HG02798 (cell line): ENCODE measurements at regions not wholly inside any gene's neighbourhood (a gene's known extent, or its start where the extent isn't known, plus 50 kb on each side); places are given as distances from the start of the nearest gene placed in this dataset.
"Not testable (repeated sequence)": the region's sequence is repeated elsewhere in the genome, so short reads cannot be mapped to it uniquely, and the experiment has no call there.

Experiments used
- ATAC-seq: cut with Tn5 transposase; IDR thresholded peaks from one replicate; pipeline ENCODE4 v1.9.1; 2021; ENCODE audit warnings: mild to moderate bottlenecking; ENCODE audit not compliant: unreplicated experiment, poor library complexity

DNA sequence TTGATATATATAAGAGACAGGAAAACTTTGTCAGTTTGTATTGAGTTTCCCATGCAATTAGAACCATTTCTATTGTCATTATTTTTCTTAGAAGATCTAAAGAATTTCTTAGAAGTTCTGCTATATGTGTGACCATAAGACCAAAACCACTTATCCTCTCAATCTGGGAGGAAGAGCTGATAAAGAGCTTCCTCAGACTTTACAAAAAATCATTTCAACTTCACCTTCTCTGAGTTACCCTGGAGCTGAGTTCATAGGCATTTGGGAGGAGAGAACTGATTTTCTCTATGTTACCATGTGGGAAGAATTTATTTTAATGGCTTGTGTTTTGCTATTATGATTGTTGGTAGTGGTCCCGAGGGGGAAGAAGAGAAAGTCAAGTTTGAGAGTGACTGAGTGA is 329.3 kb downstream of the GPD2 start:
- ATAC-seq = no peak

DNA sequence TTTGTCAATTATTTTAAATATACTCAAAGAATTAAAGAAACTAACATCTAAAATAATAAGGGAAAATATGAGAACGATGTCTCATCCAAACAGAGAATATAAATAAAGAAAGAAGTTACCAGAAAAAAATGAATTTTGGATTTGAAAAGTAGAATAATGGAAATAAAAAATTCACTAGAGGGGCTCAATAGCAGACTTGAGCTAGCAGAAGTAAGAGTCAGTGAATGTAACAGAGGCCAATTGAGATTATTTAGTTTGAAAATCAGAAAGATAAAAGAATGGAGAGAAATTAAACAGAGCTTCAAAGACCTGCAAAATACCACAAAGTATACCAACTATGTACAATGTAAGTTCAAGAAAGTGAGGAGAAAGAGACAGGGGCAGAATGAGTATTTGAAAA is 333.6 kb downstream of the GPD2 start:
- no peak for ATAC-seq

DNA sequence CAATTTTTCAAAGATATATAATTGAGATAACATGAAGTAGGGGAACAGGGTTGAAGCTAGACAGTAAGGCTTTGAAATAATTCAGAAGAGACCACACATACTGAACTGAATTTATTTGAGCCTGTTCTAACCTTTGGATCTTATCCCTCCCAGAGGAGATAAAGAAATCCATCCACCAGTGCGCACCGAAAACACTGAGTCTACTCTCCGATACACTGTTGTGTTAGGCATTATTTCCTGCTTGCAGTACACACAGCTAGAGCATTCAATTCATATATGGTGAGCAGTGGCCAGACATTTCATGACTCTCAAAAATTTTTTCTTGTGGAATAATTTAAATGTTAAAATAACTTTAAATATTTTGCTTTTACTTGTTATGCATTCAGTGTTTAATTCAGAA is 342.7 kb downstream of the GPD2 start:
- no peak for ATAC-seq

DNA sequence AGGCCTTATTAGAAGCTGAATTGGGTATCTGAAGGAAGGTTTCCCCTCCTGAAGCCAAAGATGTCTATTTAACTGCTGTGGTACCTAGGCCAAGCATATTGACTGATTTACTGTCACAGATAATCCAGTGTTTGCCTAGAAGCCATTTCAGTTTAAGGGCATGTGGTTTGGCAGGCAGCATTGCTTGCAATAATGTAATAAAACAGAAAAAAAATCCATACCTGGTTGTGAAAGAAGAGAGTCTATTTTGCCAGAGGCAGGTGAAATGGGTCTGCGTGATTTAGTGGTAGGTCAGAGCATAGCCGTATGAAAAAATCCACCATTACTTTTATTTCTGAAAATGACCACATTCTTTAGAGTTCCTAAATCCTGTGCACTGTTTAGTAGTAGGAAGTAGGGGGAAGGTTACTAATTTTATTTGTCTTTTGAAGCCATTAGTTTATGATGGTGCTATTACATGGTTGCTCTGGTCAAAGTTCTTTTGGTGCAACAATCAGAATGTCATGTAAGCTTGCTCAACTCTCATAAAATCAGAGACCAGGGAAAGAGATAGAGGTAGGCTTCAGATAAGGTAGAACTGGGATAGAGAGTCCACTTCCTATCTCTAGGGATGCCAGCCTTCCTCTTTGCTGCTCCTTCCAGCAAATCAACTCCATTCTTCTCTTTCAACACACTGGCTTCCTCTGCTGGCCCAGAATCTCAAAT is 343.4 kb downstream of the GPD2 start:
- ATAC-seq = no peak

DNA sequence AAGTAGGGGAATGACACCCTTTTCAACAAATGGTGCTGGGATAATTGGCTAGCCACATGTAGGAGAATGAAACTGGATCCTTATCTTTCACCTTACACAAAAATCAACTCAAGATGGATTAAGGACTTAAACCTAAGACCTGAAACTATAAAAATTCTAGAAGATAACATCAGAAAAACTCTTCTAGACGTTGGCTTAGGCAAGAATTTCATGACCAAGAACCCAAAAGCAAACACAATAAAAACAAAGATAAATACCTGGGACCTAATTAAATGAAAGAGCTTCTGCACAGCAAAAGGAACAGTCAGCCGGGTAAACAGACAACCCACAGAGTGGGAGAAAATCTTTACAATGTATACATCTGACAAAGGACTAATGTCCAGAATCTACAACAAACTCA is 345.5 kb downstream of the GPD2 start:
- ATAC-seq = not testable (repeated sequence)

DNA sequence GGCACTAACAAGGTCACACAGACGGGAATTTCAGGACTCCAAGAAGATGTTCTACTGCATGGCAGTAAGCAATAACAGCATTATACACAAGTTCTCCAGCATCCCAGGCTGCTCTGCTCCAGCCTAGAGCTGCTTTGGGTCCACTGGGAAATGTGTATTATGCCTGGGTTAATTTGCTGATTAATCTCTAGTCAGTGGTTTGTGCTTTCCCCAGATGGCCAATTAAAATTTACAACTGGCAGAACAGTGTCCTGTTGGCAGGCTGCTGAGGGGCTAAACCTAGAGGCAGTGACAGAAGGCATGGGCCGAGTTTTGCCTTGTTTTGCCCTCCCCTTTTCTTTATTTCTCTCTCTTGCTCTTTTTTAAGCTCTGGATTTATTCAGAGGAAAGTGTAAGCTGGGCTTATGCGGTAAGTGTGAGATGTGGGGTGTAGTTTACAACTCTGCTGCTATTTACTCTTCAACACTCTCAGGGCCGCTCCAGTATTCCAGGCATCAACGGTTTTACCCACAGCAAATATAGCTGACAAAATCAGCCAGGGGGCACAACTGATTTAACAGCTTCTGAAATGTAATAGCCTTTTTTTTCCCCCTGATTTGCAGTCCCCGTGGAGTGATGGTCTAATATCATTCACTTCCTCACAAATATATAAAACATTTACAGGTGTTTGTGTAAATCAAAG is 348.0 kb downstream of the GPD2 start:
- no peak for ATAC-seq

DNA sequence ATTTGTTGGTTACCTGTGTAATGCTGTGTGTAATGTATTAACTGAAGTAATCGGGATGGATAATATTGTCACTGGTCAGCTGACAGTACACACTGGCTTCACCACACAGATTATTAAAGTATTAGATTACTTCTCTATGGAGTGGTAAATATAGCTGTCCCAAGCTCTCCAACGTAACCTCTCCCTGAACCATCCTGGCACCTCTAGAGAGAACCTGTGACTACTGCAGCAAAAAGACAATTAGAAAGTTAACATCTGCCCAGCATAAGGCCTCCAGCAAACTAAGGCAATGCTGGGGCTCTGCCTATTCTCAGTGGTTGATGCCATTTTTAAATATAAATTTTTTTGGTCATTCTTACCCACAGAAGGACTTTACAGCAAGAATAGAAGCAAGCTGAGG is 351.3 kb downstream of the GPD2 start:
- ATAC-seq = no peak

DNA sequence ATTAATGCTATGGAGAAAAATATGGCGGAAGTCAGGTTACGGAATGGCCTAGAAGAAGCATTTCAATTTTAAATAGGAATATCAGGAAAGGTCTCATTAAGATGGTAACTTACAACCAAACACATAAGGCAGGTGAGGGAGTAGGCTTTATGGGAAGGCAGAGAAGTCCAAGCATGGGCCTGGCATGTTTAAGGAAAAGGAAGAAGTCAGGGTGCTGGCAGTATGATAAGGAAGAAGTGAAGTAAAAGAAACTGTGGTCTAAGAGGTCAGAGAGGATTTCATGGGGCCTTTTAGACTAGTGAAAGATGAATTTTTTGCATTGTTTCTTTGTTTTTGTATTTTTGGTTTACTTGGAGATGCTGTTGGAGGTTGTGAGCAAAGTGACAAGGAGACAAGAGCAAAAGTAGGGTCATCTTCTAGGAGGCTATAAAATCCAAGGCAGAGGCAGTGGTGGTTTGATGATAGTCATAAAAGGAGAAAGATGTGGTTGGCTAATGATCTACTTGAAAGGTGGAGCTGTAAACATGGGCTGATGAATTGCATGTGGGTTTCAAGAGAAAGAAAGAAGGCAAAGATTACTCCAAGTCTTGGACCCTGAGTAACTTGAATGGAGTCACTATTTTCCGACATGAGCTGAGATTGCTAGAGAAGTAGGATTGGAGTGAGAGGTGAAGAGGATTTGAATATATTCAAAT is 354.3 kb downstream of the GPD2 start:
- no peak for ATAC-seq

DNA sequence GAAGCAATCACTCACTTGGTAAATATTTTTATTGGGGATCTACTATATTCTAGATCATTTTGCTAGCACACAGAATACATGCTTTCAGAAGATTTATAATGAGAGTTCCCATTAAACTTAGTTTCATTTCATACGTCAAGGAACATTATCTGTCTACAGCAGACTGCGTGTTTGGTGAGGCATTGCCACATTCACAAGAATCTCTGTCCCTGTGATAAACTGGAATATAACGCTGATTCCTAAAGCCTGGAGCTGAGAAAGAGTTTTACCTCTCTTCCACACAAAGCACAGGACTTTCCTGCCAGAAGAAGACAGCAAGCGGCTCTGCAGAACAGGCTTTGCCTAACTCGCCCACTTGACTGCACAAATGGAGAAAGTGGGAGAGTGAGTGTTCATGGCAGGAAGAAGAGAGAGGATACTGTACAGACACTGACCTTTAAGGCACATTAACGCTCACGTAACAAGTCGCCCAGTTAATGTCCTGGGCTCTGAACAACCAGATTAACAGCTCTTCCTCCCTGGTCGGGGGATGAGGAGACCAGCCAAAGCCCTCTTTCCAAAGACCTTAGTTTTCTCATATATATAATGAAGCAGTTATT is 356.2 kb downstream of the GPD2 start:
- no peak for ATAC-seq

DNA sequence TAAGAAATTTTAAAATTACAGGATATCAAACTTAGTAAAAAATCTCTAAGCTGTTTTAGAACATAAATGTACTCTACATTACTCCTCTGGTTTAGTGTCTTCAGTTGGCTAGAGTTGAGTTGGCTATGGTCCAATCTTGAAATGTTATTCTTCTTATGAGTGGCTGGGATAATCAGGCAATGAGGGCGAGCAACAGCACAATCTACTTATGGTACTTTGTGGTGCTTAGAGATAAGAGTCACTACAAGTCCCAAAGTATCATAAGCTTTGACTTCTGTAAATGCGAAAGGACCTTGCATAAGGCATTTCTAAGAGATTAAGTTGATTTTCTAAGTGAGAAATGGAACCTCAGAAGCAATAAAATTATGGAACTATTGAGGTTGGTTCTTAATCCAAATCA is 361.7 kb downstream of the GPD2 start:
- ATAC-seq = no peak

DNA sequence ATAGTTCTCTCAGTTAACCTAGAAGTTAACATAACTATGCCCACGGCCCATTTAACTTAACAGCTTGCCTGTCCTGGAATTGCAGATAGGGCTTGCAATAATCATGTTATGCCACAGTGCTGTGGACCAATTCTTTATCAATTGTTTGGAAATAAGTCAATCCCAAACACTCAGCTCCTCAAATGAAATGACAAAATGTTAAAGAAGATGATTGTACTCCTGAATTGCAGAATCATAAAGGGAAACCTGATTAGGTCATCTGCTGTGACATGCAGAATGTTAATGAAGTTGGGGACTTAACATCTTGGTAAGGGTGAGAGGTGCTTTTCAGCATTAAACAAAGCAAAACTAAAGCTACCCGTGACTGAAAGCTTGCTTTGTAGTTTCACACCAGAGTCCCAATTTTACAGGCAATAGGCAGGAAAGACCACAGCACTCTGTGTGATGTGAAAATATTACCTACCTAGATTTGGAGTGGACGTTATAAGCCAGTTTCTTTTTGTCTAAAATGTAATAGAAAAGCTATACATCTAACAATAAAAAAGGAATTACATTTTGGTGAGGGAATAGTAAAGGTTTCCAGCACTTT is 364.0 kb downstream of the GPD2 start:
- no peak for ATAC-seq

DNA sequence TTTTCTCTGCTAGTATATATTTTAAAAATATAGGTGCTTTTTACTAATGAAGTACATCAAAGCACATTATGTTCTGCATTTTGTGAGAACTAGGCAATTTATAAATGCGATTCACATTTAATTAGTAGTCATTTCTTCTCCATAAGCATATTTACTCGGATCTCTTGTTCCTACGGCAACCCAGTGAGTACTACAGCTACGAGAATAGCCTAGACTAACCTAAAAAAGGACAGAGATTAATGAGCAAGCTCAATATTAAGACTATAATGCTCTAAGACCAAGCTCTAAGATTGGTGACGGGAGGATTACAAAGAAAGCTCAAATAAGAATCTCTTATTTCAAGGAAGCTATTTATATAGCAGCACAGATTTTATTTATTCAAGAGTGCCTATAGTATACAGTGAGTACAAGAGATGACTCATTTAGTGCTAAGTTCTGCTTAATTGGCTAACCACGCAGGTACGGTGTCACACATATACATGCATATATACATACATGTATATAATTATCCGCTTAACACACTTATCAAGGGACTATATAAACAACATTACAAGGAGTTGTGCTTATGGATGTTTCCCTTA is 364.7 kb downstream of the GPD2 start:
- ATAC-seq = no peak

DNA sequence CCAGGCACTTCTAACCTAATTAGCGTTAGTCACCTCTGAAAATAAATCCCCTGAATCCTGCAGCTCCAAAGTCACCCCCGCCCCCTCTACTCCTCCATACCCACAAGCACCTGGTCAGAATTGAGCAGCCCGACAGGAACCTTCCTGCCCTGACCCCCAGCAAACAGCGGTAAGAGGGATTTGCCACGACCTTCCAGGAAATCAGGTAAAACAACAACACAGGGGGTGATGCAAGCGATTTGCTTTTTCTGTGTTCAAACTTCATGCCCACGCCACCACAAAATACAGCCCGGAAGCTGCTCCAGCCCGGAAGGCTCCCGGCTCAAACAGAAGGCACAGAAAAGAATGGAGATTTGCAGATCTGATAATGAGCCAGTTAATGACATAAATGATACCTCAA is 367.1 kb downstream of the GPD2 start:
- no peak for ATAC-seq

DNA sequence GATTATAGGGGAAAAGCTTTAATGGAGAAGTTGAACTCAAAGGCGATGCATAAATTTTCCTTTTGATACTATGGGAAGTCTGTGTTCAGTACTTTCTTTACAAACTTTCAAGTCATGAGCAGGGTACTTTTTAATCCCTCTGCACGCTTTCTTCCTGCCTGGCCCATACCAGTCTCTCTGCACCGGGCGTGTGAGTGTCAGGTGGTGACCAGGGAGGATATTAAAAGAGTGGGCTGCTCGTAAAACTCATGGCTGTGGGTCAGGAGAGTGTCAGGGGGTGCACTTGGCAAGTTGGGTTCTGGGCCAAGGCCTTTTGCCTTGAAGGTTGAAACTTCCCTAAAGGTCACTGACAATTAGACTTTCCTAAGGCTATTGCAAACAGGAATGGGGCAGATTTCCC is 367.8 kb downstream of the GPD2 start:
- no peak for ATAC-seq

DNA sequence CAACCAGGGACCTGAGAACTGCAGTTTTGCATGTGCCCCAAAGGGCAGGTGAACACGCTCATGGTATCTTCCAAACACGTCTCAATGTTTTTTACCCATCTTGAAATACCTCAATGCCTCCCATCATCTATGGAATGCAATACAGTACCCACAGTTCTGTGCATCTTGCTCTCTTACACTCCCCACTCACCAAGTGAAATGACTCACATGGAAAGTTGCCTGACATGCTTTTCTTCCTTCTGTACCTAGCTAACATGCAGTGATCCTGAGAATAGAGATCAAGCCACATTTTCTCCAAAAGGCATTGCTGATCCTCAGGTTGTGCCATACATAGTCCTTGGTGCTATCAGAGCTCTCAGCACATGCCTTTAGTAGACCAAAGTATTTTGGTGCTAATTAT is 373.9 kb downstream of the GPD2 start:
- no peak for ATAC-seq

DNA sequence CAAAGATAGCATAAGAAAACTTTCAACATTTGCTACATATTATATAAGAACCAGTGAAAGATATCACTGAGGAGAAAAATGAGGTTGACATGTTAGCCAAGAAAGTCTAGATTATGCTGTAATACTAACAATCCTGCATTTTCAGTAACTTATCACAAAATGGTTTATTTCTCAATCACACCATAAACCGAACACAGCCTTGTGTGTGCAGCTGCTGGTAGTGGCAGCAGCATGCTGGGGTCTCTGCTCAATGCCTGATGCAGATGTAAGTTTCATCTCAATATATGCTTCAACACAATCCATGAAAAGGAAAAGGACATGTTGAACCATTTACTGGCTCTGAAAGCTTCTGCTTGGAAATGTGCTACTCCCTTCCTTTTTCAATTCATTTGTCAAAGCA is 376.3 kb downstream of the GPD2 start:
- ATAC-seq = no peak

DNA sequence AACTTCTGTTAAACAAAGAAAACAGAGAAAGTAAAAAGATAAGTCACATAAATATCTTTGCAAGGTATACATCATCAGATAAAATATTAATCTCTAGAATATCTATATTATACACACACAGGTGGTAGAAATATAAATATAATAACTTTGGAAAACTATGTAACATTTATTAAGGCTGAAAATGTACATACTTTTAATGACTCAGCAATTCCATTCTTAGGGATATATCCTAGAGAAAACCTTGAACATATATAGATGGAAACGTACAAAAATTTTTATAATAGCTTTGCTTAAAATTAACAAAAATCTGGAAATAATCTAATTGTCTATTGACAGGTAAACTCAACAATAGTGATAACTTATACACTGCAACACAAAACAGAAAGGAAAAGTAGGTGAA is 381.3 kb downstream of the GPD2 start:
- ATAC-seq = no peak

DNA sequence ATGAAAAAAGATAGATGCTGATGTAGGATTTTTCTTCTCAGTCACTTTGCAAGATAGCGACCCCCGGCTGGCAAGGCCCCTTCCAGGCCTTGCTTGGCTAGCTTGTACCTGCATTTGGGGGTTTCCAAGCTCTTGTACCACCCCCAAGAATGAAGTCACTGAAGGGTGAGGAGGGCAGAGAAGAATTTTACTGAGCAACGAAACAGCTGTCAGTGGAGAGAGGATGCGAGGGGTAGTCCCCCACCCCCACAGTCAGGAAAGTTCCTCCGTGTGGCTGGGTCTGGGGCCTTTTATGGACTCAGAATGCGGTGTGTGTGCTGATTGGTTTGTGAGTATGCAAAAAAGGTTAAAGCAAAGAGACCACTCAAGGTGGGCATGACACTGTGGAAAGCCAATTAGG is 382.0 kb downstream of the GPD2 start:
- ATAC-seq = no peak

DNA sequence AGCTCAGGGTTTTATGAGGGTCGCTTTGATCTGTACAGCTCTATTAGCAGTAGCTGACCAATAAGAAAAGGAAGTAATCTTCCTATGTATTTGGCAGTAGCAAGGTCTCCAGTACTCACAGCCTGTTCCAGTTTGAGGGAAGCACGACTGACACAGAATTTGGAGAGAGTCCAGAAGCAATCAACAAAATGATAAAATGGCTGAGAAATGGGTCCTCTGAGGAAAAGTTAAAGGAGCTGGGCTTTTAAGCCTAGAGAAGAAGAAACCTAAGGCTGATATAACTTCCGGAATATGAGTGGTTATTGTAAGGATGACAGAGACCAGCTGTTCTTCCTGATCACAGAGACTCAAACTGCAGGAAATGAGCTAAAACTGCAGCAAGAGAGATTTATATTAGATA is 382.8 kb downstream of the GPD2 start:
- no peak for ATAC-seq

DNA sequence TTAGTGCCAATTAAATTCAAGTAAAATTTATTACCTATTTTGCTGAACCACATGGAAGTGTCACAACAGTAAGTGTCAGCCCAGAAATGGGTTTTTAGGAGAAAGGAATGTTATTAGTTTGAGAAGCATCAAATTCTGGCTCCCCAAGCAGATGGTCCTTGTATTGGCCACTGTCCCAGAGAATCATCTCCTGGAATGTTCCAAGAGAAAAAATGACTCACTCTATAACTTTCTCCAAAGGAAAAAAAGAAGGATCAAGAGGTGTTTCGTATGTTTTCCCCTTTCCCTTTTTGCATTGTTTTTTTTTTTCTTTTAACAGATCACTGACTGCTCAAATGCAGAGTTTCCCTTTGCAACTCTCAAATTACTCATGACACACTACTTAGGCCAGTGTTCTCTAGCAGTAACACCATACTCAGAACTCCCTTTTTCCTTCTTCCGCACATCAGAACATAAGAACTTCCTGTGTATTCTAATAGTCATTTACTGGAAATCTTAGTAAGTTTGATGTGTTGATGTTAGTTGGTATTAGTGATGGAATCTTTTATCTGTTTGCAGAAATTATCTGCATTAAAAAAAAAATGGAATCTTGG is 390.3 kb downstream of the GPD2 start:
- no peak for ATAC-seq
